ENCODE measurements at regions not wholly inside any gene's neighbourhood (a gene's known extent, or its start where the extent isn't known, plus 50 kb on each side); places are given as distances from the start of the nearest gene placed in this dataset.
"Not testable (repeated sequence)": the region's sequence is repeated elsewhere in the genome, so short reads cannot be mapped to it uniquely, and the experiment has no call there.

DNA sequence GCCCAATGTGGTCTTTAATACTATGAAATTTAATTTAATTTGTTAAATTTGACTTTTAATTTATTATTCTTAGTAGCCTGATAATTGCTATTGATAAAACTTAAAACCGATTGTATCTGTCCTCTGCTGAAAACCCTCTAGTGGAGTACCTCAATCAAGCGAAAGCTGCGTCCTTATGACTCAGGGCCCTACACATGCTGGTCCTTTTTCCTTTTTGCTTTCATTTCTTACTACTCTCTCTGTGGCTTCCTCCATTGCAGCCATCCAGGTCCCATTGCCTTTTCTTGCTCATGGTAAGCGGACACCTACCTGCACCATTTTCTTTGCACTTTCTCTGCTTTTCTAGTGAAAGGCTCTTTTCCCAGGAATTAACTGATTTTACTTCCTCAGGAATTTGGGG, 301.1 kb downstream of the INHBA start:
- H3K4me3 ChIP-seq (replicated peaks; ENCODE audit: low read depth, low read length) = no peak overlapping the region
- TF ChIP-seq, protein P1, sequence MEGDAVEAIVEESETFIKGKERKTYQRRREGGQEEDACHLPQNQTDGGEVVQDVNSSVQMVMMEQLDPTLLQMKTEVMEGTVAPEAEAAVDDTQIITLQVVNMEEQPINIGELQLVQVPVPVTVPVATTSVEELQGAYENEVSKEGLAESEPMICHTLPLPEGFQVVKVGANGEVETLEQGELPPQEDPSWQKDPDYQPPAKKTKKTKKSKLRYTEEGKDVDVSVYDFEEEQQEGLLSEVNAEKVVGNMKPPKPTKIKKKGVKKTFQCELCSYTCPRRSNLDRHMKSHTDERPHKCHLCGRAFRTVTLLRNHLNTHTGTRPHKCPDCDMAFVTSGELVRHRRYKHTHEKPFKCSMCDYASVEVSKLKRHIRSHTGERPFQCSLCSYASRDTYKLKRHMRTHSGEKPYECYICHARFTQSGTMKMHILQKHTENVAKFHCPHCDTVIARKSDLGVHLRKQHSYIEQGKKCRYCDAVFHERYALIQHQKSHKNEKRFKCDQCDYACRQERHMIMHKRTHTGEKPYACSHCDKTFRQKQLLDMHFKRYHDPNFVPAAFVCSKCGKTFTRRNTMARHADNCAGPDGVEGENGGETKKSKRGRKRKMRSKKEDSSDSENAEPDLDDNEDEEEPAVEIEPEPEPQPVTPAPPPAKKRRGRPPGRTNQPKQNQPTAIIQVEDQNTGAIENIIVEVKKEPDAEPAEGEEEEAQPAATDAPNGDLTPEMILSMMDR (IDR thresholded peaks at IDR 0.05; ENCODE audit: low read depth, low read length, missing control alignments) = no peak
- no peak for DNase-seq (ENCODE audit: extremely low read depth, low read depth)

DNA sequence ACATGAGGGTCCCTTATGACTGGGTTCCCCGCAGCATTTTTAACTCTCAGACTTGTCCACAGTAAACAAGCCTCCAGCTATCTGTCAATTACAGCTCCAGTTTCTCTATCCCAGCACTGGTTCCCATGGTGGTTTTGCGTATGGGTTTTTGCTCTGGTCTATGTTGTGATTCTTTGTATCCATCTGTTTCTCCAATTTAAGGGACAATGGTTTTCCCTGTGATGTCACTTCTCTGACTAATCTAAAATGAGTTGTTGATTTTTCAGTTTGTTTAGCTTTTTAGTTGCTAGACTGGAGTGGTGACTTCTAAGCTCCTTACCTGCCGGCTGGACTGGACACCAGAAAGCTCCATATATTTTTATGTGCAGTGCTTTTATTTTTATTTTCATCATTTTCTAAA, 303.7 kb downstream of the INHBA start:
- DNase-seq (ENCODE audit: extremely low read depth, low read depth) = no peak
- TF ChIP-seq, protein P1 (IDR thresholded peaks at IDR 0.05; ENCODE audit: low read depth, low read length, missing control alignments) = no peak
- H3K4me3 ChIP-seq (replicated peaks; ENCODE audit: low read depth, low read length) = no peak overlapping the region

DNA sequence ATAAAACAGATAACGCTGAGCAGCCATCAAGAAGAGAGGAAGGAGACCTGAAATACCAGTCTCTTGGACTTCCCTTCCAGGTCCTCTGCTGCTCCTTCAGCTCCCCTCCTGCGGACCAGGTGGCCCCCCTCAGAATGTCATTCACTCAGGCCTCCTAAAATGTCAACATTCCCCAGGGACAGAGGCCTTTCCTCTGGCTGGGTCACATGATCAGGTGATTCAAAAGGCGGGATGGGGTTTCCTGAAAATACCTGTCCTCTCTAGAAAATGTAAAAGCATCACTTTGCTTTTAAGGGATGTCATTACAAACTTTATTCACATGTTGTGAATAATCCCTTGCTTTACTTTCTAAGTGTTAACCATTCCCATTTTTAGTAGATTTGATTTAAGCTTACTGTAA, 311.1 kb downstream of the INHBA start:
- H3K4me3 ChIP-seq (replicated peaks; ENCODE audit: low read depth, low read length) = no peak overlapping the region
- no peak for DNase-seq (ENCODE audit: extremely low read depth, low read depth)
- TF ChIP-seq, protein P1 (IDR thresholded peaks at IDR 0.05; ENCODE audit: low read depth, low read length, missing control alignments) = no peak

DNA sequence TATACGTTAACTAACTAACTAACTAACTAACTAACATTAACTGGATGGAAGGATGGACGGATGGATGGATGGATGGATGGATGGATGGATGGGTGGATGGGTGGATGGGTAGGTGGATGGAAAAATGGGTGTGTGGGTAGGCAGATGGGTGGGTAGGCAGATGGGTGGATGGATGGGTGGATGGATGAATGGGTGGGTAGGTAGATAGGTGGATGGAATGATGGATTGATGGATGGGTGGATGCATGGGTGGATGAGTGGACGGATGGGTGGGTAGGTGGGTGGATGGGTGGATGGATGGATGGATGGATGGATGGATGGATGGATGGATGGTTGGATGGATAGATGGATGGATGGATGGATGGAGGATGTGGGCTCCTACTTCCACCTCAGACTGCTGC, 314.0 kb downstream of the INHBA start:
- not testable (repeated sequence) for H3K4me3 ChIP-seq (replicated peaks; ENCODE audit: low read depth, low read length); DNase-seq (ENCODE audit: extremely low read depth, low read depth)

DNA sequence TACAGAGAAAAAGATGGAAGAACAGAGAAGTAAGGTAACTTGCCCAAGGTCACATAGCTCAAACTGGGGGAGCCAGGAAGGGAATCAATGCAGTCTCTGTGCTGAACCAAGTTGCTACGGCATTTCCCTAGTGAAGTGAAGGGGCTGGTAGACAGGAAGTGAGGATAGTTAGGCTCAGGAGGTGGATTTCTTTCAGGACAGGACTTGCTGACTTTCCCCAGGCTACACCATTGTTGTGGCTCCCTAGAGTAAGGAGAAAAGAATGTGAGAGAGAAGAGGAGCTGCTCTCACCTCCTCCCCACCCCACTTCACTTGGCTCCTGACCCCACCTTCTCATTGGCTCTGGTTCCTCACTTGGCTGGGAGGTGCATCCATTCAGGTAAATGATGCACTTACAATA, 316.9 kb downstream of the INHBA start:
- DNase-seq (ENCODE audit: extremely low read depth, low read depth) = no peak
- no peak overlapping the region for H3K4me3 ChIP-seq (replicated peaks; ENCODE audit: low read depth, low read length)
- TF ChIP-seq, protein P1 (IDR thresholded peaks at IDR 0.05; ENCODE audit: low read depth, low read length, missing control alignments) = no peak

DNA sequence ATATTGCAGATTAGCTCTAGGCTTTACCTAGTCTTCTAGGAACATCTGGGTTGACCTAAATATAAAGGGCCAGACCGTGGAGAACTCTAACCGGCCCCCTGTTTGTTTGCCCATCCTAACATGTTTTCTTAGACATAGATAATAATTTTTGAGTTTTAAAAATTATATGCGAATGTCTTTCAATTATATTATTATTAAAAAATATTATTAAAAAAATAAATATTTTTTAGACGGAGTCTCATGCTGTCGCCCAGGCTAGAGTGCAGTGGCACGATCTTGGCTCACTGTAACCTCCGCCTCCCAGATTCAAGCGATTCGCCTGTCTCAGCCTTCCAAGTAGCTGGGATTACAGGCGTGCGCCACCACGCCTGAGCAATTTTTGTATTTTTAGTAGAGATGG, 318.5 kb downstream of the INHBA start:
- TF ChIP-seq, protein P1 (IDR thresholded peaks at IDR 0.05; ENCODE audit: low read depth, low read length, missing control alignments) = no peak
- no peak for DNase-seq (ENCODE audit: extremely low read depth, low read depth)
- H3K4me3 ChIP-seq (replicated peaks; ENCODE audit: low read depth, low read length) = no peak overlapping the region

DNA sequence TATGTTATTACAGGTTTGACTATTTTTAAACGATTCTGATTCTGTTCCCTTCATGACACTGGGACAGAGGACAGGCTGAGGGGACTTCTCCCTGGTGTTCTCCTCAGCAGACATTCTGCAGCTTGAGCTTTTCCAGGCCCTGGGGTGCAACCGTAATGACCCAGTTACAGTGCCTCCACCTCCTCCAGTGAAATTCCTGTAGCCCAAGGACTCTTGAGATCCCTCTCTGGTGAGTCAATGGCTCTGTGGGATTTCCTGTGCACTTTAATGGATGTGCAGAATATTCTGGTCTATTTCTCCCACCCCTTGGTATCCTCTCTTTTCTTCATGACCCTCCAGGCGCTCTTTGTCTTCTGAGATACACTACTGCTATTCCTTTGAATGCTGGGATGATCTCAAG, 319.3 kb downstream of the INHBA start:
- H3K4me3 ChIP-seq (replicated peaks; ENCODE audit: low read depth, low read length) = no peak overlapping the region
- DNase-seq (ENCODE audit: extremely low read depth, low read depth) = no peak
- TF ChIP-seq, protein P1 (IDR thresholded peaks at IDR 0.05; ENCODE audit: low read depth, low read length, missing control alignments) = no peak

All from HFF-Myc (cell line).